ENCODE measurements at regions not wholly inside any gene's neighbourhood (a gene's known extent, or its start where the extent isn't known, plus 50 kb on each side); places are given as distances from the start of the nearest gene placed in this dataset.

- no peak for DNase-seq (ENCODE audit: extremely low read depth, low read depth)
- no peak for TF ChIP-seq CTCF (IDR thresholded peaks at IDR 0.05; ENCODE audit: low read depth, low read length, missing control alignments)
- no peak overlapping the region for H3K4me3 ChIP-seq (replicated peaks; ENCODE audit: low read depth, low read length)
These were observed 87.9 kb upstream of the CCDC54 start for GRCh38 chr3:107289354-107289753.

- no peak for TF ChIP-seq CTCF (IDR thresholded peaks at IDR 0.05; ENCODE audit: low read depth, low read length, missing control alignments)
- H3K4me3 ChIP-seq (replicated peaks; ENCODE audit: low read depth, low read length) = no peak overlapping the region
- no peak for DNase-seq (ENCODE audit: extremely low read depth, low read depth)
These were observed 83.1 kb upstream of the CCDC54 start for GRCh38 chr3:107294117-107294516.

- DNase-seq (ENCODE audit: extremely low read depth, low read depth) = no peak
- TF ChIP-seq CTCF (IDR thresholded peaks at IDR 0.05; ENCODE audit: low read depth, low read length, missing control alignments) = no peak
- H3K4me3 ChIP-seq (replicated peaks; ENCODE audit: low read depth, low read length) = no peak overlapping the region
These were observed 79.6 kb upstream of the CCDC54 start for GRCh38 chr3:107297597-107297996.

- no peak for DNase-seq (ENCODE audit: extremely low read depth, low read depth)
- no peak for TF ChIP-seq CTCF (IDR thresholded peaks at IDR 0.05; ENCODE audit: low read depth, low read length, missing control alignments)
- H3K4me3 ChIP-seq (replicated peaks; ENCODE audit: low read depth, low read length) = no peak overlapping the region
These were observed 70.0 kb upstream of the CCDC54 start for GRCh38 chr3:107307205-107307604.

GRCh38 chr3:107308716-107309115 is 68.5 kb upstream of the CCDC54 start:
- no peak for TF ChIP-seq CTCF (IDR thresholded peaks at IDR 0.05; ENCODE audit: low read depth, low read length, missing control alignments)
- no peak for DNase-seq (ENCODE audit: extremely low read depth, low read depth)
- no peak overlapping the region for H3K4me3 ChIP-seq (replicated peaks; ENCODE audit: low read depth, low read length)

GRCh38 chr3:107309312-107309711 is 67.9 kb upstream of the CCDC54 start:
- no peak overlapping the region for H3K4me3 ChIP-seq (replicated peaks; ENCODE audit: low read depth, low read length)
- DNase-seq (ENCODE audit: extremely low read depth, low read depth) = no peak
- no peak for TF ChIP-seq CTCF (IDR thresholded peaks at IDR 0.05; ENCODE audit: low read depth, low read length, missing control alignments)

- DNase-seq (ENCODE audit: extremely low read depth, low read depth) = no peak
- TF ChIP-seq CTCF (IDR thresholded peaks at IDR 0.05; ENCODE audit: low read depth, low read length, missing control alignments) = no peak
- H3K4me3 ChIP-seq (replicated peaks; ENCODE audit: low read depth, low read length) = no peak overlapping the region
These were observed 63.5 kb upstream of the CCDC54 start for GRCh38 chr3:107313711-107314110.

All from HFF-Myc (cell line).